HuH-7.5 (cell line): ENCODE measurements at regions not wholly inside any gene's neighbourhood (a gene's known extent, or its start where the extent isn't known, plus 50 kb on each side); places are given as distances from the start of the nearest gene placed in this dataset.

Source experiments
- DNase-seq: peaks from one replicate; pipeline ENCODE4 v3.0.0; 2011; ENCODE audit warnings: low spot score

GRCh38 chr6:105814745-105815536, 271.2 kb upstream of the PRDM1 start:
- no peak for DNase-seq

- no peak for DNase-seq
These were observed 275.1 kb upstream of the PRDM1 start for GRCh38 chr6:105810922-105811482.

DNA sequence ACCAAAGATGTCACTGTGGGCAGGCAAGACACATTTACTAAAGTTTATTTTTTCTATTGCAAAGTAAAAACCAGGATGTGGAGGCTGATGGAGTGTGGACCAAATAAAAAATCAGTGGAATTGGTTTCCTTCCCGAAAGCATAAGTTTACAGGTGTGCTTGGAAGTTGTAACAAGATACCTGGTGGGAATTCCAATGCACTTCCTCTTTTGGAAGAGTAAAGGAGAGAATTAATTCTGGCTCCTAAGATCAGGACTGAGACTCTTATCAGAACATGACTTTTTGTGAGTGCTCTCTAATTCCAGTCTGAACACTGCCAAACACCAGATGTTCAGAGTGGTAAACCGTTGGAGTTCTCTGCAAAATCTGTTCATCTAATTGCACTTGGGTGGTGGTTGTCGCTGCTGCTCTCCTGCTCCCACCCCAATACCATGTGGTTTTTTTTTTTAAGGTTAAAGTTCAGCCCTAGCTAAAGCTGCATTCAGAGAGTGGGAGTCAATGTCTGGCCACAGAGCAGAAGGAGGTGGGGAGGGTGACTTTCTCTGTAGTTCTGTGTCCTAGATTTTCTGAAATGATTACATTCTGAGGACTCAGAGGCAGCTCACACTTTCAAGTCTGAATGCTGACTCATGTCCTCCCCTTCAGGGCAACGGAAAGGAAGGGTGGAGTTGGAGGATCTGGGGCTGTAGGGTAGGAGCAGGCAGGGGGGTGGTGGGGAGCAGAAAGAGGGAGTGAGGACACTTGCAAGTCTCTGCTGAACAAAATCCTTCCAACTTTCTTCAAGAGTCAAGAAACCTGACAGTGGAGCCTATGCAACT, 275.8 kb upstream of the PRDM1 start:
- no peak for DNase-seq

- DNase-seq = no peak
These were observed 277.6 kb upstream of the PRDM1 start for GRCh38 chr6:105808571-105808970.

- no peak for DNase-seq
These were observed 278.2 kb upstream of the PRDM1 start for GRCh38 chr6:105807905-105808304.

GRCh38 chr6:105806486-105806920, 279.6 kb upstream of the PRDM1 start:
- no peak for DNase-seq

DNA sequence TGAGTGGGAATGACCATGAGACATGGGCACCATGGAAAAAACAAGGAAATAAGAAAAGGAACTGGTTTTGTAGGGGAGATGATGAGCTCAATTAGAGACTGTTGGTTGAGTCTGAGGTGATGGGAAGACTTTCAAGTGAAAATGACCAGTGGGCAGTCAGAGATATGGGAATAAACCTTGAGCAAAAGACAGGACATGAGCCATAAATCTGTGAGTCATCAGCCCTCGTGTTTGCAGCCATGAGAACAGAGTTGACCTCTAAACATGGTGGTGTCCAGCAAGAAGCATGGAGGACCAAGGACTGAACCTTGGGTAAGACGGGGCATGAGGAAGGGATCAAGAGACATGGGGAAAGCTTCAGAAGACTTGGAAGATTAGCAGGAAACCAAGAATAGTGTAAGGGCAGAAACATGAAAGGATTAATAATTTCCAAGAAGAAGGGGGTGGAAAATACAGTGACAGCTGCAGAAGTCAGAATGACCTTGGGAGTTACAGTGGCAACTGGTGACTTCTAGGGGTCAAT, 280.6 kb upstream of the PRDM1 start:
- DNase-seq = no peak

DNA sequence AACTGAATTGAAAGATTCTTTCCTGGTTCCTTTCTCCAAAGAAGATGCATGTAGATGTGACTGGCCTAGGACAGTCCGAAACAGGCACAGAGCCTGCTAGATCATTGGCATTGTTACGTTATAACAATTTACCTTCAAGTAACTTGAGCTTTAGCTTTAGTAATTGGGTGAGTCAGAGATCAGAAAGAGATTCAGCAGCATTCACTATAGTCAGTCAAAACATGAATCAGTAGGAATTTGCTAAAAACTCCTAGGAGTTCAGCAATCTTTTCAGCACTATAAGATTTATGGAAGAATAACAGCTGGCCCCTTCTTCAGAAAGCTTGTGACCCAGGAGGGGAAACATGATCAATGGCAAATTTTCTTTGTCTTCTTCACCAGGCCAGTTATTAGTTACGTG, 281.7 kb upstream of the PRDM1 start:
- no peak for DNase-seq

DNA sequence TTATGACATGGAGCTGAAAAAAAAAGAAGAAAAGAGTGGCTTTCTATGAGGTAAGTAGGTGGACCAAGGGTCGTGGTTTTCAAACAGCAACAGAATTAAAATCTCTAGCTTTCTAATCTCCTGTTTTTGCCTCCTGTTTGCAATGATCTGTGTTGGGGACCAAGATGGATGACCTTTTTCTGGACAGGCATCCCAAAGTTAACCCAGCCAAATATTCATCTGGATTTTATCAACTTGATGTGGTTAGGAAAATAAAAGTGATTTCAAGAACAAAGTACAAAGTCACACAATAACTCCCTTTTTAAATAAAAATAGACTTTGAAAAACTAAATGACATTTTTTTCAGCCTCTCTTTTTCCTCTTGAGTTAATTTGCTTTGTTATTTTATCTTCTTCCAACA, 282.1 kb upstream of the PRDM1 start:
- DNase-seq = no peak

DNA sequence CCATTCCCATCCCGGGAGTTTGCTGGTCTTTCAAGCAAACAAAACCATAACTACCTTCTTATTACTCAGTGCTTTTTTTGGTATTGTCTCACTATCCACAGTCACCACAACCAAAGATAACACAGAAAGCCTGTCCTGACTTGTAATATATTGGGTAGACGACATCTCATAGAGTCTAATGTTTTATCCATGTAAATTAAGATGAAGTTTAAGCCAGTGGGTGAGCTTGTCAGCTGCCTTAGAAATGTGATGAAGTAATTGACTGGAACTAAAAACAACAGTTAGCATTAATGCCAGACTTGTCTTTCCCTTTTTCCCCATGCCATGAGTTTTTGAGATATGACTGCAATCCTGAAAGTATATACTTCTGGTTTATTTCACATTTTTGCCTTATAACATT, 282.7 kb upstream of the PRDM1 start:
- DNase-seq = no peak

- no peak for DNase-seq
These were observed 283.4 kb upstream of the PRDM1 start for GRCh38 chr6:105802703-105803102.

DNA sequence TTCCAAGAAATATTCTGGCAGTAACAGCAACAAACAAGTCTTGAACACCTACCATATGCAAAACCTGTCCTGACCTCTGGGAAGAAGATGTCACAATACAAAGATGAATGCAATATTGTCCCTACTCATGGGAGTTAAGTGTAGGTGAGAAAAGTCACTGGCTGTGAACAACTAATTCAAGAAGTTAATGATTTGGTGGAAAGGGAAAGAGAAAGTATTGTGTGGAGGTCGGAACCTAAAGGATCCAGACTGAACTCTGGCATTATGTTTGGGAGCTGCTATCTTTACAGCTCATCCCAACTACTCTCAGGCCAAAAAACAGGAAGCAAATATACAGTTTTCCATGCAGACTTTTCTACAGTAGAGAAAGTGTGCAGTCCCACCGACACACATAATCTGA, 285.3 kb upstream of the PRDM1 start:
- DNase-seq = no peak

DNA sequence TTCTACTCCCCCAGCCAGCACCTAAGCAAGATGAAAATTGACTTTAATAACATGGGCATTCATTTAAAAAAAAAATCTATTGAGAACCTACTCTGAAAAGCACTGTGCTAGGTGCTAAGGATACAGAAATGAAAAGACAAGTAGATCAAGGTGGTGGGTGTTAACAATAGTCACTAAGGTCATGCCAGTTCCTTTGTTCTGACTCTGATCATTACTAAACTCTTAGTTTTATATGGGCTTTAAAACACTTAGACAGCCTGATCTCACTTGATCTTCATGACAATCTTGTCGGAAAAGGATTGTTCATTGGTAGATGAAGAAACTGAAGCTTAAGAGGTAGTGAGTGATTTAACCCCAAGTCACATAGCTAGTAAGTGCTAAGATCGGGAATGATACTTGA, 285.7 kb upstream of the PRDM1 start:
- DNase-seq = no peak

DNA sequence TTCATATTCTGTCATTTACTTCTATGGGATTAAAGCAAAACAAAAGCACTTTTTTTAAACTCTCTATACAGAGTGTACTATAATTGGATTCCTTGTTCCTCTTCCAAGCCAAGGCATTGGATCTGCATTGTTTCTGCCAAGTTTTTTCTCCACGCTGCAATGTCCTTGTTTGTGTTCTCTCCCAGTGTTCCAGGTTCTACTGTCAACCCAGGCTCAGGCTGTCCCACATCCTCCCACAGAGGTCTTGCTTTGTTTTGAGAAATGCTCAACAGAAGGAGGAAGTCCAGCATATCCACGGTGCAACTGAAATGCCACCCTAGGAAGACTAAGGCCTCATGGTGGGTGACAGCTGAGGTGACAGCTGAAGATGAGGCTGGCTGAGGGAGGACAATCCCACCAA, 287.1 kb upstream of the PRDM1 start:
- no peak for DNase-seq

DNA sequence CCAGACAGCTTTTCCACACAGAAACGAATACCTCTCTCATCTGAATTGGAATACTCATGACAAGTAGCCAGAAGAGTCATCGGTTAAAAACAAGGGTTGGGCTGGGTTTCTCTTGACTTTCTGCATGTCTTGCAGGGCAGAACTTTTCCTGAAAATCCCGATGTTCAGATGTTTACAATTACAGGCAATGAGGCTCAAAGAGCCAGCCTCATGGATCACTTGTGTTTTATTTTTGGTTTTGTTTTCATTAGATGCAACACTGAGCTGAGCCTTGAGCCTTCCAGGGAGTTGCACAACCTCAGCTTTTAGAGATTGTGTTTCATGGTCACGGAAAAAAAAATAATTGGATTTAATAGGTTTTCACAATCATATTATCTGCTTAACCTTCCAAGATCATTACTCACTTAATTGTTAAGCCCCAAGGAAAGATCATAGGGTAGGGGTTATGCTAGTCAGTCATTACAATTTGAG, 288.1 kb upstream of the PRDM1 start:
- DNase-seq = no peak

- no peak for DNase-seq
These were observed 288.7 kb upstream of the PRDM1 start for GRCh38 chr6:105797286-105797979.

GRCh38 chr6:105795913-105796517, 290.1 kb upstream of the PRDM1 start:
- DNase-seq = no peak

DNA sequence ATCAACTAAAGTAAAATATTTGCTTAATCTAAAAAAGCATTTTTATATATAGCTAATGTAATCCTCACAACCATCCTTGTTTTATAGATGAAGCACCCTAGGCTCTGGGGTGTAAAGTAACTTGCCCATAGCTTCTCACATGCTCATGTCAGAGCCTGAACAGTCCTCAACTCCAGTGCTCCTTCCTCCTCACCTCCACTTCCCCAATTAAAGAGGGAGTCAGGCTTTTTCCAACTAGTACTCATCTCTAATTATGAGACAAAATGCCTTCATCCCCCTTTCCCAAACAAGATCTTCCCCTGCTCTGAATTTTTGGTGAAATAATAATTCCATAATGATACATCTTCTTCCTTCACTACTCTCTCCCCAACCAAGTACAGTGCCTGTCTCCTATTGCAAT, 290.8 kb upstream of the PRDM1 start:
- no peak for DNase-seq

DNA sequence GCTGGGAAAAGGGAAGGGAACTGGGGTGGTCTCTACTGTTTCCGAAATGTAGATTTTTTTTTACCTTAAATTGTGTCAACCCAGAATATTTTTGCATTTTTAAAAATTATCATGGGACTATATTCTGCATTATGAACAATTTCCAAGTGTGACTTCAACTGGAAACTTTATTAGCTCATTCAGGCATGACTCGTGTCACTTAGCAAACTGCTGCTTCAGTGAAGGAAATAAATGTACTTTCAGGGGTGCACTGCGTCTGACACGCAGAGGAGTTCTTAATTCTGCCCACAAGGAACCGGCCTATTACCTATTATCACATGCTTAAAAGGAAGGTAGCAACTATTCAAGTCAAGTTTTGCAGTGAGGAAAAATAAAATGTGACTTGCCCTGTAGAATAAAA, 291.3 kb upstream of the PRDM1 start:
- no peak for DNase-seq

DNA sequence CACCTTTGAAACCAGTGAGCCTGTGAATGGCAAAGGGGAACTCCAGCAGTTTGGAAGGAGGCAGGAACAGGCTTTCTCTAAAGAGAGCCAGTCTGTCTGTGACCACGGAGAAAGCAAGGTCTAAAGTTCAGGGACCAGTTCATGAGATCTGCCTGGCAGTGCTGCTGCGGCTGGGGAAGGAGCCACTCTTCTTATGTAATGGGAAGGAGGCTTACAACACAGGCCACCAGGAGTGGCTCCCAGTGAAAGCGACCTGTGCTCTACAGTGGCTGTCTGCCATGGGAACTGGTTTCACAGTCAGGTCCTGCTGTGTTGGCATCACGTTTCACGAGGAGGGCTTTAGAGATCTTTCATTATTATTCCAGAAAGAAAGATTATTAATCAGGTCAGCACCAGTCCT, 291.9 kb upstream of the PRDM1 start:
- peak; percentile 35 for DNase-seq

DNA sequence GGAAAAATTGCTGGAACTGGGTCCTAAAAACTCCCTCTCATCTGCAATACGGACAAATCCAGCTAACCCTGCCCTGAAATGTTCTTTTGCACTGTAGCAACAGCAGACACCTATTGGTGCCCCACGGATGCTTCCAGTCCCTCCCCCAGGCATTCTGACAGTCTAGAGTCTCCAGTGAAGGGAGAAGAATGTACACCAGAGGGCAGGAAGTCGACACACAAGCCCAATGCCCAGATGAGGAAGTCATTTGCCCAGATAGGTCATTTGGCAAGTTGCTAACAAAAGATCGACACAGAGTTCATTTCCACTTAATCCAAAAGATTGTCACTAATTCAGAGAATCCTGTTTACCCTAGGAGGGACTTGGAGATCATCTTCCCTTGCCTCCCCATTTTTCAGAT, 293.0 kb upstream of the PRDM1 start:
- no peak for DNase-seq
